B cell (primary cell): ENCODE measurements at regions not wholly inside any gene's neighbourhood (a gene's known extent, or its start where the extent isn't known, plus 50 kb on each side); places are given as distances from the start of the nearest gene placed in this dataset.
"Not testable (repeated sequence)": the region's sequence is repeated elsewhere in the genome, so short reads cannot be mapped to it uniquely, and the experiment has no call there.

Source experiments
- ATAC-seq: fragments of 200-7000 bp; cut with Tn5 transposase; one replicate; pipeline ENCODE4 v1.10.0; 2021; ENCODE audit warnings: low read depth, mild to moderate bottlenecking, moderate number of reproducible peaks, moderate library complexity
- CTCF ChIA-PET: fragments of 350-600 bp; sonication (Branson Sonifier 250); formaldehyde crosslinking; loops from one replicate; lab custom pipeline; 2021; ENCODE audit warnings: antibody characterized with exemption, inconsistent platforms; lab: Charles Lee
- POLR2A ChIA-PET: fragments of 350-600 bp; sonication (Branson Sonifier 250); formaldehyde crosslinking; loops from one replicate; lab custom pipeline; 2021; ENCODE audit warnings: antibody characterized with exemption; lab: Charles Lee
- DNase-seq: peaks from one replicate; pipeline ENCODE4 v3.0.0; 2013
- H2AFZ ChIP-seq: 2 replicates; pipeline ENCODE4 v1.6.1; 2012; ENCODE audit warnings: mild to moderate bottlenecking, low read depth, low read length; ENCODE audit not compliant: insufficient read depth, poor library complexity, severe bottlenecking
- H3K27ac ChIP-seq, 2 donors: 1 replicate in 1 of 2; 2 replicates in 1 of 2; pipeline ENCODE4 v1.5.1; 2012 to 2013; ENCODE audit warnings: low read length in 2 of 2, mild to moderate bottlenecking in 2 of 2, moderate library complexity in 1 of 2
- H3K27me3 ChIP-seq, 4 experiments: fragments of 200-600 bp in 1 of 4; sonication (generic) in 1 of 4; replicated peaks in 1 of 4; 1 replicate in 2 of 4; 2 replicates in 2 of 4; pipeline versions ENCODE4 v1.6.1 to v1.7.0; 2013 to 2016; ENCODE audit warnings: low read length in 3 of 4, mild to moderate bottlenecking in 2 of 4, mixed read lengths in 1 of 4, moderate library complexity in 1 of 4; ENCODE audit not compliant: insufficient read depth in 4 of 4, control insufficient read depth in 3 of 4; ENCODE audit errors: control extremely low read depth in 1 of 4
- H3K36me3 ChIP-seq, 2 experiments: replicated peaks in 1 of 2; 1 replicate in 1 of 2; 2 replicates in 1 of 2; pipeline versions ENCODE4 v1.6.1 to v1.7.1; 2013; ENCODE audit warnings: low read length in 1 of 2; ENCODE audit not compliant: insufficient read depth in 2 of 2, control insufficient read depth in 1 of 2; ENCODE audit errors: control extremely low read depth in 1 of 2, extremely low read depth in 1 of 2
- H3K4me1 ChIP-seq, 2 donors: fragments of 200-600 bp in 1 of 2; sonication (generic) in 1 of 2; 1 replicate in 1 of 2; 2 replicates in 1 of 2; pipeline versions ENCODE4 v1.5.1 to v1.6.1; 2013 to 2017; ENCODE audit warnings: low read length in 2 of 2; ENCODE audit not compliant: control insufficient read depth in 2 of 2, insufficient read depth in 2 of 2
- H3K4me2 ChIP-seq: replicated peaks from 2 replicates; pipeline ENCODE3; 2012; ENCODE audit warnings: mild to moderate bottlenecking, low read depth, low read length; ENCODE audit not compliant: poor library complexity, severe bottlenecking
- H3K4me3 ChIP-seq, 5 experiments: fragments of 200-600 bp in 1 of 5; sonication (generic) in 1 of 5; 1 replicate in 3 of 5; 2 replicates in 2 of 5; pipeline versions ENCODE4 v1.5.1 to v1.7.0; 2011 to 2016; ENCODE audit warnings: low read length in 4 of 5, mild to moderate bottlenecking in 4 of 5, low read depth in 2 of 5, control low read depth in 1 of 5, moderate library complexity in 1 of 5; ENCODE audit not compliant: insufficient read depth in 1 of 5; ENCODE audit errors: control extremely low read depth in 1 of 5, extremely low read depth in 1 of 5
- H3K79me2 ChIP-seq: fragments of 200-600 bp; sonication (generic); one replicate; pipeline ENCODE4 v1.6.0; 2016; ENCODE audit warnings: low read length; ENCODE audit not compliant: control insufficient read depth, insufficient read depth
- H3K9ac ChIP-seq: fragments of 200-600 bp; sonication (generic); 2 replicates; pipeline ENCODE4 v1.6.1; 2017; ENCODE audit warnings: mild to moderate bottlenecking, low read length, moderate library complexity
- H3K9me3 ChIP-seq, 3 donors: one replicate each; pipeline versions ENCODE4 v1.6.1 to v1.7.1; 2013; ENCODE audit warnings: low read length in 2 of 3; ENCODE audit not compliant: control insufficient read depth in 2 of 3, insufficient read depth in 1 of 3; ENCODE audit errors: control extremely low read depth in 1 of 3
- H4K20me1 ChIP-seq: 2 replicates; pipeline ENCODE4 v1.6.0; 2012; ENCODE audit warnings: mild to moderate bottlenecking, low read length; ENCODE audit not compliant: insufficient read depth, control insufficient read depth, poor library complexity, severe bottlenecking
- H3K27ac Mint-ChIP-seq: one replicate; pipeline ENCODE4 v1.8.0; 2021; ENCODE audit warnings: mixed read lengths
- H3K27me3 Mint-ChIP-seq: one replicate; pipeline ENCODE4 v1.8.0; 2021; ENCODE audit warnings: mixed read lengths
- H3K4me1 Mint-ChIP-seq: one replicate; pipeline ENCODE4 v1.8.0; 2021; ENCODE audit warnings: mixed read lengths
- H3K4me3 Mint-ChIP-seq: one replicate; pipeline ENCODE4 v1.8.0; 2021; ENCODE audit warnings: mixed read lengths
- H3K9me3 Mint-ChIP-seq: one replicate; pipeline ENCODE4 v1.8.0; 2022; ENCODE audit warnings: mixed read lengths; ENCODE audit not compliant: insufficient read depth
- CTCF ChIP-seq: fragments of 200-600 bp; IDR thresholded peaks from one replicate; pipeline ENCODE4 v1.8.0; 2022; ENCODE audit warnings: antibody characterized with exemption, mild to moderate bottlenecking
- EZH2 ChIP-seq: IDR thresholded peaks from 2 replicates; pipeline ENCODE4 v1.6.1; 2012; ENCODE audit warnings: borderline replicate concordance, low read depth, mild to moderate bottlenecking, moderate library complexity, low read length; ENCODE audit not compliant: insufficient read depth, poor library complexity, severe bottlenecking
- intact Hi-C: fragments of 100-400 bp; cut with micrococcal nuclease; formaldehyde crosslinking; loops from one replicate; pipeline ENCODE4 v1.10.0; 2022

- H3K4me3 ChIP-seq = no peak overlapping the region
- H3K27ac Mint-ChIP-seq = no peak overlapping the region
- ChIA-PET POLR2A (no interaction called here), CTCF (no interaction called here)
- no peaks in the 10 kb centered on the region for H3K36me3 ChIP-seq
- no peak overlapping the region for H3K4me3 Mint-ChIP-seq
- DNase-seq (no peak), ATAC-seq (no peak)
- no peaks in the 10 kb centered on the region for H3K27me3 ChIP-seq
- no peaks in the 10 kb centered on the region for H4K20me1 ChIP-seq
- H3K9ac ChIP-seq = no peak overlapping the region
- no peak overlapping the region for H3K4me2 ChIP-seq
- H3K4me1 ChIP-seq = peaks cover 9 to 16% of the 10 kb centered on the region in 2 donors
- no peaks in the 10 kb centered on the region for H3K9me3 Mint-ChIP-seq
- no peaks in the 10 kb centered on the region for H3K79me2 ChIP-seq
- TF ChIP-seq CTCF (no peak), EZH2 (no peak)
- intact Hi-C loops = no loop called here
- H3K27me3 Mint-ChIP-seq = no peaks in the 10 kb centered on the region
- no peak overlapping the region for H2AFZ ChIP-seq
- peaks cover 14% of the 10 kb centered on the region for H3K4me1 Mint-ChIP-seq
- H3K27ac ChIP-seq = no peak overlapping the region
- H3K9me3 ChIP-seq = peaks cover 0 to 3% (median 0%) of the 10 kb centered on the region in 3 donors
These were observed 75.0 kb upstream of the BCAR3 start for GRCh38 chr1:93756657-93757056.

- H2AFZ ChIP-seq, H3K9me3 Mint-ChIP-seq, H3K4me3 ChIP-seq, H3K27ac Mint-ChIP-seq, POLR2A ChIA-PET, ATAC-seq, H3K36me3 ChIP-seq, DNase-seq, H3K27me3 Mint-ChIP-seq, H3K9ac ChIP-seq, H3K79me2 ChIP-seq, intact Hi-C loops, H3K4me2 ChIP-seq, H3K9me3 ChIP-seq, H4K20me1 ChIP-seq, H3K27ac ChIP-seq, H3K4me3 Mint-ChIP-seq, H3K27me3 ChIP-seq: not testable (repeated sequence)
- peaks cover 22 to 29% of the 10 kb centered on the region in 2 donors for H3K4me1 ChIP-seq
- CTCF ChIA-PET = interaction anchor here (6.8 kb wide), 1 partner anchor 124 kb away, joined by 54 read pairs; no protein-coding TSS in a partner anchor
- H3K4me1 Mint-ChIP-seq = peaks cover 28% of the 10 kb centered on the region
These were observed 73.6 kb upstream of the BCAR3 start for GRCh38 chr1:93755251-93755715.
